ENCODE measurements at regions not wholly inside any gene's neighbourhood (a gene's known extent, or its start where the extent isn't known, plus 50 kb on each side); places are given as distances from the start of the nearest gene placed in this dataset.

DNA sequence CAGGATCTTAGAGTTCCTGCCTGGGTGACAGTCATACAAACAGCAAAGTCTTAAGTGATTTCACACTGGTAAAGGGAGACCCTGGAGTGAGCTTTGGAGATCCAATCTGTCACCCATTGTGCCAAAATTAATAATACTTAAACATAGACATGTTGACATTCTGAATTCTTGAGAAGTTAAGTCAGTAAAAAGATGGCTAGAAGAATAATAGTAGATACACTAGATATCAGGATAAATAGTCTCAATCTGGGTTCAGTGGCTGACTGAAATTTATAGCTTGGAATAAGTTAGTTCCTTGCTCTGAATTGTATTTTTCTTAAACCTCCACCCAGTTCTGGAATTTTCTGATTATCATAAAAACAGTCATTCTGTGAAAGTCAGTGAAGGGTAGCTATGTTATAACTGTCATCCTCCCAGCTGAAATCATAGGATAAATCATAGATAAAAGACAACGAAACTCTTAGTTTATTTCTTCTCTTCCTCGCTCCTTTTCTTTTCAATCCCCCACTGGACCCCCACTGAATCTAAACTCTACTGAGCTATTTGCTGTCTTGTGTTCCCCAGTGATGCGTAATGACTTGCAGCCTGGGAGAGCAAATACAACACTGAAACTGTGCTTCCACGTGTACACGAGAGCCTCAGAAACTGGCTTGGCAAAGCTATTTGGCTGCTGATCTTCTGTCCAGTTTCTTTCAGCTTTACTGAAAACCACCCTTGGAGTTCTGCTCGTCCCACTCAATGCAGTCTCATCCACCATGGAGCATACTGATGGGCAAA is 175.4 kb upstream of the TP63 start:
- Mint-ChIP-seq H3K27me3 (no peaks in the 10 kb centered on the region), H3K4me3 (no peak overlapping the region), H3K4me1 (no peaks in the 10 kb centered on the region), H3K9me3 (peaks cover 0 to 5% (median 0%) of the 10 kb centered on the region in 7 donors), H3K36me3 (no peaks in the 10 kb centered on the region), H3K27ac (no peak overlapping the region)
- Histone ChIP-seq H3K4me1 (ENCODE audit: control insufficient read depth, insufficient read depth, low read length, poor library complexity, severe bottlenecking) (no peaks in the 10 kb centered on the region), H3K4me3 (ENCODE audit: low read depth, low read length) (no peak overlapping the region), H3K27ac (ENCODE audit: insufficient read depth, low read length, poor library complexity, severe bottlenecking) (no peak overlapping the region), H3K27me3 (ENCODE audit: control insufficient read depth, insufficient read depth, low read length) (no peaks in the 10 kb centered on the region), H3K36me3 (ENCODE audit: control insufficient read depth, insufficient read depth, low read length) (no peaks in the 10 kb centered on the region), H3K9me3 (ENCODE audit: control insufficient read depth in 2 of 2, low read length in 2 of 2) (no peaks in the 10 kb centered on the region)
- ATAC-seq (ENCODE audit: low read depth in 2 of 2), result no peak
- no peak for DNase-seq

DNA sequence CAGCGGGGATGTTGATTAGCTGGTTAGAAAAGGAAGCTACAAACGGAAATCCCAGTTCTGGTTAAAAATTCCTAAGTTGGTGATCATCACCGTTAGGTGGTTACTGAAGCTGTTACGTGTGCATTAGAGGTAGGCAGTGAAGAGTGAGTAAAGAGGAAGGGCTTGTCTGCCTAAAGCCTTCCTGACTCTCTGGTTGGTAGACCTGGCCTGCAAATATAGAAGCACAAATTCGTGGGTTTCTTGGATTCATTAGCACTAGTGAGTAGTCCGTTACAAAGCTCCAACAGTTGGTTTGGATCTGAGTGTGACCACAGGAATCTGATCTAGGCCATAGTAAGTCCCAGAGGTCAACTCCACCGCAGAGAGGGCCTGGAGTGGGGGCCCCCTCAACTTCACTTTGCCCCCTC is 174.0 kb upstream of the TP63 start:
- Mint-ChIP-seq H3K4me3 (no peak overlapping the region), H3K9me3 (peaks cover 0 to 5% (median 0%) of the 10 kb centered on the region in 7 donors), H3K4me1 (no peaks in the 10 kb centered on the region), H3K36me3 (no peaks in the 10 kb centered on the region), H3K27ac (no peak overlapping the region), H3K27me3 (no peaks in the 10 kb centered on the region)
- Histone ChIP-seq H3K27me3 (ENCODE audit: control insufficient read depth, insufficient read depth, low read length) (no peaks in the 10 kb centered on the region), H3K36me3 (ENCODE audit: control insufficient read depth, insufficient read depth, low read length) (no peaks in the 10 kb centered on the region), H3K27ac (ENCODE audit: insufficient read depth, low read length, poor library complexity, severe bottlenecking) (no peak overlapping the region), H3K4me1 (ENCODE audit: control insufficient read depth, insufficient read depth, low read length, poor library complexity, severe bottlenecking) (no peaks in the 10 kb centered on the region), H3K9me3 (ENCODE audit: control insufficient read depth in 2 of 2, low read length in 2 of 2) (no peaks in the 10 kb centered on the region), H3K4me3 (ENCODE audit: low read depth, low read length) (no peak overlapping the region)
- ATAC-seq (ENCODE audit: low read depth in 2 of 2), result no peak
- DNase-seq, result no peak

DNA sequence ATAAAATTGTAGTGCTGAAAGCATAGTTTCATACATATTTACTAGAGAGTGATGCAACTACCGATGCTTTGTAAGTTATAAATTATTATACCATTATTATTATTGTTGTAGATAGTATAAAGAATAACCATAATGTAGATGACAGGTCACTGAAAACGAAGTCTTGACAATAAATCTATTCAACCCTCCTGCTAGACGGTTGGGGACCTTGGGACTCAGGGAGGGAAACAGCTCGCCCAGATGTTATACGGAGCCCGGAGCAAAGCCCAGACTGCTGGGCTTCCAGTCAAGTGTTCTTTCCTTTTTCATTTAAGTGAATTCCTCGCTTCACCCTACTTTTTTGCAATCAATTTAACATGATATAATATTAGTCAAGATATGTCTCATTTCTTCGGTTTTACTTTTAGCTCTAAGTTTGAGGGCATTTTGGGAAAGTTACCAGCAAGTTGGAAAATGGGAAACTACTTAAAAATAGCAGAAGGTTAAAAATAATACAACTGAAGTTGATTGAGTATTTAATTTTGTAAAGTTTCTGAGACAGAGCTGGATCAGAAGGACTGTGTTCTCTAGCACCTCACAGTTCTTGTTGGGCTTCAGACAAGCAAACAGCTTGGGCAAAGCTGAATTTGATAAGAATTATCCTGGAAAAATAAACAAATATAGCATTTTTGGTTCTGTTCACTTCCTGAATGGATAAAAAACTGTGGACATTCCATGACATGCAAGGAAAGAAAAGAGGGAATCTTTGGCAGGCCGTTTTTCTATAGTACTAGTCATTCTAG is 173.4 kb upstream of the TP63 start:
- no peak for DNase-seq
- H3K4me3 Mint-ChIP-seq, result no peak overlapping the region
- H3K4me1 Mint-ChIP-seq, result peaks cover 0 to 5% (median 0%) of the 10 kb centered on the region in 4 donors
- no peaks in the 10 kb centered on the region for H3K36me3 Mint-ChIP-seq
- Histone ChIP-seq H3K4me3 (ENCODE audit: low read depth, low read length) (no peak overlapping the region), H3K9me3 (ENCODE audit: control insufficient read depth in 2 of 2, low read length in 2 of 2) (no peaks in the 10 kb centered on the region), H3K27me3 (ENCODE audit: control insufficient read depth, insufficient read depth, low read length) (no peaks in the 10 kb centered on the region), H3K27ac (ENCODE audit: insufficient read depth, low read length, poor library complexity, severe bottlenecking) (no peak overlapping the region), H3K4me1 (ENCODE audit: control insufficient read depth, insufficient read depth, low read length, poor library complexity, severe bottlenecking) (no peaks in the 10 kb centered on the region), H3K36me3 (ENCODE audit: control insufficient read depth, insufficient read depth, low read length) (no peaks in the 10 kb centered on the region)
- peaks cover 0 to 5% (median 0%) of the 10 kb centered on the region in 7 donors for H3K9me3 Mint-ChIP-seq
- ATAC-seq (ENCODE audit: low read depth in 2 of 2), result no peak
- no peak overlapping the region for H3K27ac Mint-ChIP-seq
- no peaks in the 10 kb centered on the region for H3K27me3 Mint-ChIP-seq

DNA sequence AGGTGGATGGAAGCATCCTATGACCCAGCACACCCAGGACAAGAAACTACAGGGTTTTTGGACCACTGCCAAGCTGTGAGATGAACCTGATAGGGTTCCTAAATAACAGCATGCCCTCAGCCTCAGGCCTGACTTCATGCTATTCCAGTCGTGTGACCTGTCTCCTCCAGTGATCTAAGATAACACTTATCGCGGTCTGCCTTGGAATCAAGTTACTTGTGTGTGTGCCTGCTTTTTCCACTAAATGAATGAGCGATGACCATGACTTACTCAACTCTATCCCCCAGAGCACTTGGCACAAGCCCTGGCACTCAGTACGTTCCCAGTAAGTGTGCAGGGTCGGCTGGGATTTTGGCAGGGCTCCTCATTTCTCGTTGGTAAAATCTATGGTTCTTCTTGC is 172.7 kb upstream of the TP63 start:
- H3K27me3 Mint-ChIP-seq, result no peaks in the 10 kb centered on the region
- DNase-seq (no peak), ATAC-seq (ENCODE audit: low read depth in 2 of 2) (no peak)
- peaks cover 0 to 5% (median 0%) of the 10 kb centered on the region in 4 donors for H3K4me1 Mint-ChIP-seq
- Histone ChIP-seq H3K27me3 (ENCODE audit: control insufficient read depth, insufficient read depth, low read length) (no peaks in the 10 kb centered on the region), H3K36me3 (ENCODE audit: control insufficient read depth, insufficient read depth, low read length) (no peaks in the 10 kb centered on the region), H3K4me3 (ENCODE audit: low read depth, low read length) (no peak overlapping the region), H3K4me1 (ENCODE audit: control insufficient read depth, insufficient read depth, low read length, poor library complexity, severe bottlenecking) (no peaks in the 10 kb centered on the region), H3K9me3 (ENCODE audit: control insufficient read depth in 2 of 2, low read length in 2 of 2) (no peaks in the 10 kb centered on the region), H3K27ac (ENCODE audit: insufficient read depth, low read length, poor library complexity, severe bottlenecking) (no peak overlapping the region)
- H3K36me3 Mint-ChIP-seq, result no peaks in the 10 kb centered on the region
- peaks cover 0 to 5% (median 0%) of the 10 kb centered on the region in 7 donors for H3K9me3 Mint-ChIP-seq
- no peak overlapping the region for H3K4me3 Mint-ChIP-seq
- H3K27ac Mint-ChIP-seq, result no peak overlapping the region

DNA sequence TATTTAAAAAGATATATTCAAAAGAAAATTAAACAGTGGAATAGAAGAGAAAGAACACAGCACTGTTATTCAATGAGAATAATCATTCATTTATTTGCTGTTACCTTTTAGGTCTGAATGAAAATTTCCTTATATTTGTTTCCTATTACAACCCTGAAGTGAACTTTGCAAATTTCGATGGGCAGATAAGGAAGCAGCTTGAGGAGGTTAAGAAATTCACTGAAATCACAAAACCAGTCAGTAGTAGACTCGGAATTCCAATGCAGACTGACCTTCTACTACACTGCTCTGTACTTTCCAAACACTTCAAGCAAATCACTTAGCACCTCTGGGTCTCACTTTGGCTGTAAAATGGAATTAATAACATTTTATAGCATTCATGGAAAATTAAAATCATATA is 172.0 kb upstream of the TP63 start:
- ATAC-seq (ENCODE audit: low read depth in 2 of 2), result no peak
- no peaks in the 10 kb centered on the region for H3K27me3 ChIP-seq (ENCODE audit: control insufficient read depth, insufficient read depth, low read length)

DNA sequence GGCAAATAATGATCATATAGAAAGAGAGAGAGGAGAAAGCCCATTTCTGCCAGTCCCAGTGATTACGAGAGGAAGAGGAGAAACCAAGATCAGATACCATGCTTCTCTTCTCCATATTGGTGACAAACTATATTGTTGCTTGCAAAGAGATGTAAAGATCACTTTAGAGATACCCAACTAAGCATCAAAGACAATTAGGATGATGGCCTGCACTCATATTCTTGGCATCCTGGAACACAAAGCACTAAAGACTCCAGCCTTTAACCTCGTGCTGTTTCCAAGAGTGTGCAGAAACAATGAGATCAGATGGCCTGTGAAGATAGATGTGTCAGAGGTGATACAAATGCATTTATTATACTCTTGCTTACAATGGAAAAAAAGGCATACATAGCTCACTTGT is 170.7 kb upstream of the TP63 start:
- no peak for DNase-seq
- Histone ChIP-seq H3K36me3 (ENCODE audit: control insufficient read depth, insufficient read depth, low read length) (no peaks in the 10 kb centered on the region), H3K27ac (ENCODE audit: insufficient read depth, low read length, poor library complexity, severe bottlenecking) (no peak overlapping the region), H3K9me3 (ENCODE audit: control insufficient read depth in 2 of 2, low read length in 2 of 2) (no peaks in the 10 kb centered on the region), H3K4me1 (ENCODE audit: control insufficient read depth, insufficient read depth, low read length, poor library complexity, severe bottlenecking) (no peaks in the 10 kb centered on the region), H3K27me3 (ENCODE audit: control insufficient read depth, insufficient read depth, low read length) (no peaks in the 10 kb centered on the region), H3K4me3 (ENCODE audit: low read depth, low read length) (no peak overlapping the region)
- no peak overlapping the region for H3K4me3 Mint-ChIP-seq
- no peaks in the 10 kb centered on the region for H3K36me3 Mint-ChIP-seq
- peaks cover 0 to 3% (median 0%) of the 10 kb centered on the region in 7 donors for H3K9me3 Mint-ChIP-seq
- H3K27me3 Mint-ChIP-seq, result no peaks in the 10 kb centered on the region
- H3K27ac Mint-ChIP-seq, result no peak overlapping the region
- no peak for ATAC-seq (ENCODE audit: low read depth in 2 of 2)
- peaks cover 0 to 5% (median 0%) of the 10 kb centered on the region in 4 donors for H3K4me1 Mint-ChIP-seq

More for the DNA sequence above, 172.0 kb upstream of the TP63 start:
- no peak for DNase-seq
- H3K27ac Mint-ChIP-seq, result no peak overlapping the region
- H3K36me3 Mint-ChIP-seq, result no peaks in the 10 kb centered on the region
- H3K9me3 Mint-ChIP-seq, result peaks cover 0 to 5% (median 0%) of the 10 kb centered on the region in 7 donors
- H3K4me3 Mint-ChIP-seq, result no peak overlapping the region
- no peaks in the 10 kb centered on the region for H3K27me3 Mint-ChIP-seq
- no peaks in the 10 kb centered on the region for H3K9me3 ChIP-seq (ENCODE audit: control insufficient read depth in 2 of 2, low read length in 2 of 2)
- no peaks in the 10 kb centered on the region for H3K4me1 ChIP-seq (ENCODE audit: control insufficient read depth, insufficient read depth, low read length, poor library complexity, severe bottlenecking)
- no peaks in the 10 kb centered on the region for H3K36me3 ChIP-seq (ENCODE audit: control insufficient read depth, insufficient read depth, low read length)
- H3K4me3 ChIP-seq (ENCODE audit: low read depth, low read length), result no peak overlapping the region
- H3K27ac ChIP-seq (ENCODE audit: insufficient read depth, low read length, poor library complexity, severe bottlenecking), result no peak overlapping the region
- peaks cover 0 to 5% (median 0%) of the 10 kb centered on the region in 4 donors for H3K4me1 Mint-ChIP-seq

DNA sequence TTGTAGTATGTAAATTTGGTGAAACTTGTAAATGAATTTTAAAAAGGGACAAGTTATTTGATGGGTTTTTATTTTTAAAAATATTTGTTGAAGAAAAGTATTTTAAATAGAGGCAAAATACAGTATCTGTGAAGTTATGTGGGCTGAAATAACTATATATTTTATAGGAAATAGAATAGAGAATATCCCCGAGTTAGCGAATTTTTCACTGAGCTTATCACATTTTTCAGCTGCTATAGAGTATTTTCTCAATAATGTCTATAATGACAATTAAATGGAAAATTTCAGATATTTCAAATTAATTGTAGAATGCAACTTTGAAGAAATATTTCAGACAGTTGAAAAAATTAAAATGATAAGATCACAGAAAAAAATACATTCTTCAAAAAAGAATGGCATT is 166.4 kb upstream of the TP63 start:
- Mint-ChIP-seq H3K4me1 (peaks cover 0 to 9% (median 0%) of the 10 kb centered on the region in 4 donors), H3K36me3 (no peaks in the 10 kb centered on the region), H3K27me3 (no peaks in the 10 kb centered on the region), H3K4me3 (no peak overlapping the region), H3K27ac (no peak overlapping the region), H3K9me3 (no peaks in the 10 kb centered on the region)
- H3K4me3 ChIP-seq (ENCODE audit: low read depth, low read length), result no peak overlapping the region
- no peaks in the 10 kb centered on the region for H3K4me1 ChIP-seq (ENCODE audit: control insufficient read depth, insufficient read depth, low read length, poor library complexity, severe bottlenecking)
- no peaks in the 10 kb centered on the region for H3K27me3 ChIP-seq (ENCODE audit: control insufficient read depth, insufficient read depth, low read length)
- no peak for DNase-seq
- no peaks in the 10 kb centered on the region for H3K36me3 ChIP-seq (ENCODE audit: control insufficient read depth, insufficient read depth, low read length)
- no peaks in the 10 kb centered on the region for H3K9me3 ChIP-seq (ENCODE audit: control insufficient read depth in 2 of 2, low read length in 2 of 2)
- H3K27ac ChIP-seq (ENCODE audit: insufficient read depth, low read length, poor library complexity, severe bottlenecking), result no peak overlapping the region
- ATAC-seq (ENCODE audit: low read depth in 2 of 2), result no peak

Data from CD4-positive, CD25-positive, alpha-beta regulatory T cell (primary cell).